HG03095 (cell line): ENCODE measurements at regions not wholly inside any gene's neighbourhood (a gene's known extent, or its start where the extent isn't known, plus 50 kb on each side); places are given as distances from the start of the nearest gene placed in this dataset.

Source experiments
- ATAC-seq: cut with Tn5 transposase; IDR thresholded peaks from one replicate; pipeline ENCODE4 v1.9.1; 2021; ENCODE audit warnings: moderate library complexity; ENCODE audit not compliant: unreplicated experiment

GRCh38 chr1:87219626-87220025 is 109.1 kb upstream of the LMO4 start:
- no peak for ATAC-seq

GRCh38 chr1:87220993-87221392 is 107.7 kb upstream of the LMO4 start:
- ATAC-seq, result no peak

DNA sequence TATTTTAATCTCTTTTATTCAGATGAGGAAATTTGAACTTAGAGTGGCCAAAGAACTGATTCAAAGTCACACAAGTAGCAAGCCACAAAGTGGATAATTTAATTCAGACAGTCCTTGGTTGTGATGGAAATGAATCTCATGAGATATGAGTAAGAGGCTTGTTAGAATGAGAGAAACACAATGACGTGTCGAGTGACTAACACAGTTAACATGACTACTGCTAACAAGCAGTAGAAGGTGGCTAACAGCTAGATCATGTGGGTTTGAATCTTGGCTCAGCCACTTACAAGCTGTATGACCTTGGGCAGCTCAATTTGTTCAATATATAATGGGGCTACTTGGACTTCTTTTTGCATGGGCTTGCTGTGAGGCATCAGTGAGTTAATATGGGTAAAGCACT is 104.5 kb upstream of the LMO4 start:
- ATAC-seq, result no peak

GRCh38 chr1:87225171-87225570 is 103.5 kb upstream of the LMO4 start:
- no peak for ATAC-seq

DNA sequence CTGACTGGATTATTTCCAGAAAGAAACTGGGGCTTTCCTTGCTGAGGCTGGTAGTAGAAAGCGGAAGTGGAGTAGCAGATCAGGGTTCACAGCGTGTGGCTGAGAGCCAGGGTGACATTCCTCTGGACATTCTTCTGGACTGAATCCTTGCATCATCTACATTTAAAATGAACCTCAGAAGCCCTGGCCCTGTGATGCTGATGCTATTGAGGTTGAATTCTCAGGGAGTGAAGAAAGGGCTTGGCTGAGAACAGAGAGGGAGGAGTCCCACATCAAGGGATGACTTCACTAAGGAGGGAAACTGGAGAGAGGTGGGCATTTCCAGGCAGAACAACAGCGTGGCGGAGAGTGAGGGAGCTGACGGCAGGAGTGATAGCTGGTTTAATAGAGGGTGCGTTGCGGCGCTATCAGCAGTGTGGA is 102.3 kb upstream of the LMO4 start:
- ATAC-seq, result no peak

GRCh38 chr1:87227651-87228050 is 101.0 kb upstream of the LMO4 start:
- no peak for ATAC-seq

DNA sequence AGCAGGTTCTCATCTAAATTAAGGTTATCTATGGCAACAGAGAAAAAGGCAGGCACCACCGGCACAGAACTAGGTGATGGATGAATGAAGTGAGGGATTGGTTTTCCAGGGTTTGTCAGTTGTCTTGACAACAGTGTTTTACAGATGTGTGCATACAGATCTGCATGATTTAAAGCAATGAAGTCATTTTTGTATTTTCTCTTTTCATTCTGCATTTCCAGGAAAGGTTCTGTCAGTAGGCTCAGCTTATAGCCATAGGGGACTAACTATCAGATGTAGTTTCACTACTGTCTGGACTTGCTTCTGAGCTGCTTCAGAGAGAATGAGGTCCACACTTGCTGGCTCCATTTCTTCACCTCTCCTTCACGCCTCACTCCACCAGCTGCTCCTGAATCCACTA is 98.2 kb upstream of the LMO4 start:
- no peak for ATAC-seq

DNA sequence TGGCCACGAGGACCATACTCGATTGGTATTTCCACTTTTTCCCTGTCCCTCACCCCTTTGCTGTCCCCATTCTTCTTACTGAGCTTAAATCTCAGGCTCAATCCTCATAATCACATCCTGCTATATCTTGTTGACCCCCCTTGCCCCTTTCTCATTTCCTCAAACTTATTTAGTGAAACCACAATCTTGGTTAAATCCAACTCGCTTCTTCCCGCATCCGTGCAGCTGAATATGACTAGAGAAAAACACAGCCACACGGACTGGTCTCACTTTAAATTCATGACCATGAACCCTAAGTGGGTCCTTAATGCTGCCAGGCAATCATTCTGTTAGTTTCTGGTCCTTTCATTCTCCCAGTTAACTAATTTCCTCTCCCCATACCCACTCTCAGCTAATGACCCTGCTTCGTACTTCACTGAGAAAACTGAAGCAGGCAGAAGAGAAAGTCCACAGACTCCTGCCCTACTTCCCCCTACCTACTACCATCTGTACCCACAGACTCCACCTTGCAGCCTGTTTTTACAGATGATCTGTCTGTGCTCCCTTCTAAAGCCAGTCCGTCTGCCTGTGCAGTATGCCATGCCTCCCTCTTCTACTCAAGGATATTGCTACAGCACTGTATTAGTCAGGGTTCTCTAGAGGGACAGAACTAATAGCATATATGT is 96.8 kb upstream of the LMO4 start:
- no peak for ATAC-seq

GRCh38 chr1:87236585-87236984 is 92.1 kb upstream of the LMO4 start:
- ATAC-seq, result no peak

- no peak for ATAC-seq
These were observed 88.6 kb upstream of the LMO4 start for GRCh38 chr1:87239997-87240605.

- no peak for ATAC-seq
These were observed 87.9 kb upstream of the LMO4 start for GRCh38 chr1:87240661-87241285.

DNA sequence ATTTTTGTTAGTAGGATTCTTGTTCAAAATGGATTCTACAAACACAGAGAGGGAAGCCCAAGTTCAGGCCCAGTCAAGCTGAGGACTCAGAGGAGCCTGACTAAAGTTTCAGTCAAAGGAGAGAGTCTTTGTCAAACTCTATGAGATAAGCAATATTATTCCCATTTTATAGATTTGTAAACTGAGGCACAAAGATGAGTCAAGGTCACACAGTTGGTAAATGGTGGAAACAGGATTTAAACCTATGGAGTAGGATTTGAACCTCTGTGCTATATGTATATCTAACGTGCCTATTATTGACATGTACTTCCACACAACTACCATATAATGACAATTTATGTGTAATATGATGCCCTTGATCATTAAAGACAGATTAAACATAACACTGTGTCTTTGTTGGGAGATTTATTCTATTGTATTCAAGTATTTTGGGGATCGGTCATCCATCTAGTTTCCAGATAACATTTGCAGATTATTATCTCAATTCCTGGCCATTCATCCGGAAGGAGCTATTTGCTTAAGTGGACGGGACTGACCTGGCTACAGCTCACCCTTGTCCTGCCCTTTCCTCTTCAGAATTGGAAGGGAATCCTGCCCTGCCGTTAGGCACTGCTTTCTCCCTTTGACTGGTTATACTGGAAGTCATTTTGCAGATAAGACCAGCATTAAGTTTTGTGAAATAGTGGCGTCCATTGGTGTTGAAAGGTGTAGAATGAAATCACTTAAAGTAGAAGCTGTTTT is 86.1 kb upstream of the LMO4 start:
- ATAC-seq, result no peak

DNA sequence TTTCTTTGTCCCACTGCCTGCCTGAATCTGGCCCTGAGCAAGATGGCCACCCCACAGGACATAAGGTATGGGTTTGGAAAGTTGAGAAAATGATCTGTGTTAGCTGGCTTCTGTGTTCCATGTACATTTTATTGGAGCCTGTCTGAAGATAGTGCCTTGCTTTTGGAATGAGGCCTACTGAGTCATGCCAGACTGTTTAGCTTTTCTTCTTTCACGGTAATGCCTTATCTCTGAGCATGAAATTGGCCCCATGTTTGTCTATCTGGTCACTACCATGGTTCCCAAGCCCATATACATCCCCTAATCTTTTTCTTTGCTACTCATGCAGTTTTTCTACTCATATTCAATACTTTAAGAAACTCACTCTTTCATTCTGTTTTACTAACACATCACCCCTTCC is 85.1 kb upstream of the LMO4 start:
- ATAC-seq, result no peak

DNA sequence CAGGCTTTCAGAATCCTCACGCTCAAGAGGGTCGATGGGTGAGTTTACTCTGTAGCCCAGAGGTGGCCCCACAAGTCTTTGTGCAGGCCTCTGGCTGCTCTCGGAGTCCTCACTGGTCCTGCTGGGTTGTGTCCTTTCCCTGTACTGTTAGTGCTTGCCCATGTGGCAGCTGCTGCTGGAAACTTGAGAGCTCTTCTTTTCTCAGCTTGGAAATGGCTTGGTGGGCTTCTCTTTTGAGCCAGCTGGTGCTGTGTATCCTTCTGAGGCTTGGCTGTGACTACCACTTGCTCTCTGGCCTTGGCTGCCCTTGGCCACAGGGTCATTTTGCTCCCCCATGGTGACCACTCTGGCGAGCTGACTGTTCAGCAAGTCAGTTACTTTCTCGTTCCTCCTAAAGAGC is 82.2 kb upstream of the LMO4 start:
- ATAC-seq, result no peak

DNA sequence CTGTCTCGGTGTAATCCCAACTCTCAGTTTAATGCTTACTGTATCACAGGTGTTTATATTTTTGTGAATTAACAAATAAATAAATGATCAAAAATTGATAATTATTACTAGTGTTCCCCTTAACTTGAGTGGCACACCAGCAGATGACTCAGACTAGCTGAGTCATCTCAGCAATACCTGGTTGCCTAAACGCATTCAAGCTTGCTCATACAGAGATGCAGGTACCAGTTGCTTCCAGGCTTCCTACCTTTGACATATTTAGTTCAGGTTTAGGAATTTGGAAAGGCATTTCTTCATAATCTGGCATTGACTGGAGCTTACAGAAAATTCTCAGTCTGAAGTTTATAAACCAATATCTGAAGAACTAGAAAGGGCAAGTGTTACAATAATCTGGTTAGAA is 78.9 kb upstream of the LMO4 start:
- ATAC-seq, result no peak

- ATAC-seq, result no peak
These were observed 78.3 kb upstream of the LMO4 start for GRCh38 chr1:87250336-87250735.

GRCh38 chr1:87252406-87252805 is 76.3 kb upstream of the LMO4 start:
- no peak for ATAC-seq

DNA sequence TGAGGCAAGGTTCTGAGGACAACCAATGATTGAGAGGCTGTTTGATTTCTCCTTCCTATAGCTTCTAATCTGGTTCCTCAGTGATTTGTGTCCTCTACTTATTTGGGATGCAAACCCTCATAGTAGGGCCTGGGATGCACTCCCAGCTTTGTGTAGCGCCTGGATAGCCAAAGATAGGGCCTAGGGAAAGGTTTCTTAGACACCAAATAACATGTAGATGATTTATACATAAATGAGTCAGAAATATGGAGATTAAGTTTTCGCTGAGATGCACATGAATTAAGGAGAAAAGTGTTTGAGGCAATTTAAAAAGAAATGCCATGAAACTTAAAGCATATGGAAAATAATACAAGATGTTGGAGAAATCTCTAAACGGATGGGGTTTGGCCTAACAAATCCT is 66.0 kb upstream of the LMO4 start:
- no peak for ATAC-seq

GRCh38 chr1:87263281-87263680 is 65.4 kb upstream of the LMO4 start:
- no peak for ATAC-seq

- no peak for ATAC-seq
These were observed 64.9 kb upstream of the LMO4 start for GRCh38 chr1:87263785-87264184.

- no peak for ATAC-seq
These were observed 63.7 kb upstream of the LMO4 start for GRCh38 chr1:87264976-87265375.

DNA sequence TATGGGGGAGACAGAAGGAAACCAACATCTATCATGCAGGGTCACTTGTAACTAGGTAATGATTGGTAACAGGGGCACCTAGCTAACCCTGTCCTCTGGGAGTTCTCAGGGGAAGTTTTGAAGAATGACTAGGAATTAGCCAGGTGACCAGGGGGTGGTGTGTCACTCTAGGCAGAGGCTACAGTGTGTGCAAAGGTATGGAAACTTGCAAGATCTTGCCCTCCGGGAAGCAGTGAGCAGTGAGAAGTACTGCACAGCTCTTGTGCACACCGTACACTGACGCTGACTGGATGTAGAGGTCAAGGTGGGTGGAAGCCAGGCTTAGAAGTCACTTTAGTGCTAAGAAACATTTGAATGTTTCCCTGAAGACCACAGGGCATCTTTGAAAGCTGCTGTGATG is 62.9 kb upstream of the LMO4 start:
- ATAC-seq, result no peak
